Psoas muscle (tissue), 7 donors: ENCODE measurements at regions not wholly inside any gene's neighbourhood (a gene's known extent, or its start where the extent isn't known, plus 50 kb on each side); places are given as distances from the start of the nearest gene placed in this dataset.

Experiments used
- ATAC-seq, 4 donors: fragments of 200-7000 bp; cut with Tn5 transposase; one replicate each; pipeline ENCODE4 v1.9.1; 2020; ENCODE audit warnings: moderate library complexity in 3 of 4, mild to moderate bottlenecking in 2 of 4
- DNase-seq, 2 donors: peaks; one replicate each; pipeline ENCODE4 v3.0.0-alpha.2; 2020
- H3K27ac ChIP-seq: fragments of 200-600 bp; one replicate; pipeline ENCODE4 v1.8.0; 2022
- H3K27me3 ChIP-seq, 3 donors: fragments of 200-600 bp in 1 of 3; one replicate each; pipeline versions ENCODE4 v1.6.1 to v1.8.0; 2013 to 2022; ENCODE audit warnings: low read length in 2 of 3, mild to moderate bottlenecking in 2 of 3, moderate library complexity in 1 of 3; ENCODE audit not compliant: insufficient read depth in 3 of 3
- H3K36me3 ChIP-seq, 2 donors: fragments of 200-600 bp in 1 of 2; one replicate each; pipeline versions ENCODE4 v1.6.1 to v1.8.0; 2013 to 2022; ENCODE audit warnings: low read depth in 1 of 2, mild to moderate bottlenecking in 1 of 2, moderate library complexity in 1 of 2; ENCODE audit not compliant: insufficient read depth in 1 of 2
- H3K4me1 ChIP-seq: fragments of 200-600 bp; one replicate; pipeline ENCODE4 v1.8.0; 2022
- H3K4me3 ChIP-seq: fragments of 200-600 bp; one replicate; pipeline ENCODE4 v1.8.0; 2022; ENCODE audit warnings: mild to moderate bottlenecking
- H3K9me3 ChIP-seq: fragments of 200-600 bp; one replicate; pipeline ENCODE4 v1.8.0; 2022
- CTCF ChIP-seq: fragments of 200-600 bp; IDR thresholded peaks from one replicate; pipeline ENCODE4 v1.8.0; 2022; ENCODE audit warnings: antibody characterized with exemption
- WGBS, 3 donors: extraction: QIAGEN DNeasy Blood & Tissue Kit; methylation state at CpG; one replicate each; pipeline versions ENCODE4 v1.1.6 to v1.1.7; 2013; 5-methylcytosine and 5-hydroxymethylcytosine counted together
- intact Hi-C, 2 donors: fragments of 100-400 bp; cut with DNase I; formaldehyde crosslinking; loops; one replicate each; pipeline versions ENCODE4 v1.11.0 to v1.14.2; 2022
- donor health status: healthy with polysubstance abuse.
- donor health status: DM: no; HTN: no; CAD: no; lungs with moderate emphysema.
- donor health status: Bipolar disorder and iron deficiency.
- donor health status: healthy.
- donor health status: DM: yes; HTN: yes; CAD: no.
- donor health status: DM: no; HTN: no; CAD: no.
- donor health status: DM: yes; HTN: yes; CAD: no.

- Histone ChIP-seq H3K36me3 (no peaks in the 10 kb centered on the region), H3K4me3 (no peak overlapping the region), H3K9me3 (no peaks in the 10 kb centered on the region), H3K4me1 (no peaks in the 10 kb centered on the region), H3K27ac (no peak overlapping the region), H3K27me3 (no peaks in the 10 kb centered on the region)
- no peak for TF ChIP-seq CTCF
- ATAC-seq (no peak), DNase-seq (no peak)
- 80 to 90% (median 86%) methylated on average over 2 of the region's 2 CpGs for WGBS, 3 donors
- intact Hi-C loops: no loop called here
Measured at GRCh38 chr4:144589512-144589911, 56.4 kb upstream of the HHIP start.

GRCh38 chr4:144590020-144590419 lies 55.9 kb upstream of the HHIP start:
- Histone ChIP-seq H3K9me3 (no peaks in the 10 kb centered on the region), H3K4me1 (no peaks in the 10 kb centered on the region), H3K4me3 (no peak overlapping the region), H3K36me3 (no peaks in the 10 kb centered on the region), H3K27ac (no peak overlapping the region), H3K27me3 (no peaks in the 10 kb centered on the region)
- no peak for DNase-seq
- TF ChIP-seq CTCF: no peak
- intact Hi-C loops: no loop called here
- WGBS, 3 donors: 91 to 92% (median 92%) methylated on average over 1 of the region's 1 CpG
- ATAC-seq: no peak

GRCh38 chr4:144591401-144591800 lies 54.6 kb upstream of the HHIP start:
- H3K4me3 ChIP-seq: no peak overlapping the region
- H3K27ac ChIP-seq: no peak overlapping the region
- H3K36me3 ChIP-seq: no peaks in the 10 kb centered on the region
- DNase-seq: no peak
- intact Hi-C loops: no loop called here
- WGBS, 3 donors: 7 to 9% (median 7%) methylated on average over 2 of the region's 2 CpGs
- H3K9me3 ChIP-seq: no peaks in the 10 kb centered on the region
- no peaks in the 10 kb centered on the region for H3K27me3 ChIP-seq
- no peak for ATAC-seq
- no peak for TF ChIP-seq CTCF
- no peaks in the 10 kb centered on the region for H3K4me1 ChIP-seq

GRCh38 chr4:144592264-144592663 lies 53.7 kb upstream of the HHIP start:
- Histone ChIP-seq H3K9me3 (no peaks in the 10 kb centered on the region), H3K27me3 (no peaks in the 10 kb centered on the region), H3K4me3 (no peak overlapping the region), H3K27ac (no peak overlapping the region), H3K36me3 (no peaks in the 10 kb centered on the region), H3K4me1 (no peaks in the 10 kb centered on the region)
- WGBS, 3 donors: 74 to 77% (median 75%) methylated on average over 2 of the region's 2 CpGs
- intact Hi-C loops: no loop called here
- TF ChIP-seq CTCF: no peak
- DNase-seq (no peak), ATAC-seq (no peak)

GRCh38 chr4:144594471-144594986 lies 51.4 kb upstream of the HHIP start:
- ATAC-seq (no peak), DNase-seq (no peak)
- Histone ChIP-seq H3K27me3 (no peaks in the 10 kb centered on the region), H3K36me3 (no peaks in the 10 kb centered on the region), H3K4me1 (no peaks in the 10 kb centered on the region), H3K27ac (no peak overlapping the region), H3K4me3 (no peak overlapping the region), H3K9me3 (no peaks in the 10 kb centered on the region)
- intact Hi-C loops: no loop called here
- WGBS, 3 donors: 70 to 79% (median 78%) methylated on average over 1 of the region's 1 CpG
- TF ChIP-seq CTCF: no peak
